ENCODE measurements at regions not wholly inside any gene's neighbourhood (a gene's known extent, or its start where the extent isn't known, plus 50 kb on each side); places are given as distances from the start of the nearest gene placed in this dataset.

DNA sequence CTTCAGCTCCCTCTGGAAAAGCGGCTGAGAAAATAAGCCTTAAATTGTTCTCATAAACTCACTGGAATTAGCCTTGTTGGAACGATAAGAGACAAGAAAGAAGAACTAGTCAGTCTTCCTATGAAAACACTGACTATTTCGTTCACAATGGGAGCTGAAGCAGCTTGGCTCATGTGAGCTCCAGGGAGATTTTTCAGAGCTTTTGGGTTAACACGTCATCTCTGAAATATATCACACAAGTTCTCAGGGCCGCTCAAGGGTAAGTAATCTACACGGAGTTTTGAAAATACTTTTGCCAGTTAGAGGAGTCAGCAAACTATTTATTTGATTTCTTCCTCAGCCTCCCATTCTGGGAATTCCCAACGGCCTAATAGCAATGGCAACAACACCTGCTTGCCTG, 316.2 kb upstream of the MGAT5 start:
- no peak overlapping the region for H3K4me3 ChIP-seq (replicated peaks; ENCODE audit: low read depth, low read length)
- TF ChIP-seq, protein P1, sequence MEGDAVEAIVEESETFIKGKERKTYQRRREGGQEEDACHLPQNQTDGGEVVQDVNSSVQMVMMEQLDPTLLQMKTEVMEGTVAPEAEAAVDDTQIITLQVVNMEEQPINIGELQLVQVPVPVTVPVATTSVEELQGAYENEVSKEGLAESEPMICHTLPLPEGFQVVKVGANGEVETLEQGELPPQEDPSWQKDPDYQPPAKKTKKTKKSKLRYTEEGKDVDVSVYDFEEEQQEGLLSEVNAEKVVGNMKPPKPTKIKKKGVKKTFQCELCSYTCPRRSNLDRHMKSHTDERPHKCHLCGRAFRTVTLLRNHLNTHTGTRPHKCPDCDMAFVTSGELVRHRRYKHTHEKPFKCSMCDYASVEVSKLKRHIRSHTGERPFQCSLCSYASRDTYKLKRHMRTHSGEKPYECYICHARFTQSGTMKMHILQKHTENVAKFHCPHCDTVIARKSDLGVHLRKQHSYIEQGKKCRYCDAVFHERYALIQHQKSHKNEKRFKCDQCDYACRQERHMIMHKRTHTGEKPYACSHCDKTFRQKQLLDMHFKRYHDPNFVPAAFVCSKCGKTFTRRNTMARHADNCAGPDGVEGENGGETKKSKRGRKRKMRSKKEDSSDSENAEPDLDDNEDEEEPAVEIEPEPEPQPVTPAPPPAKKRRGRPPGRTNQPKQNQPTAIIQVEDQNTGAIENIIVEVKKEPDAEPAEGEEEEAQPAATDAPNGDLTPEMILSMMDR (IDR thresholded peaks at IDR 0.05; ENCODE audit: low read length, missing control alignments), result no peak
- DNase-seq (ENCODE audit: low read depth), result no peak

DNA sequence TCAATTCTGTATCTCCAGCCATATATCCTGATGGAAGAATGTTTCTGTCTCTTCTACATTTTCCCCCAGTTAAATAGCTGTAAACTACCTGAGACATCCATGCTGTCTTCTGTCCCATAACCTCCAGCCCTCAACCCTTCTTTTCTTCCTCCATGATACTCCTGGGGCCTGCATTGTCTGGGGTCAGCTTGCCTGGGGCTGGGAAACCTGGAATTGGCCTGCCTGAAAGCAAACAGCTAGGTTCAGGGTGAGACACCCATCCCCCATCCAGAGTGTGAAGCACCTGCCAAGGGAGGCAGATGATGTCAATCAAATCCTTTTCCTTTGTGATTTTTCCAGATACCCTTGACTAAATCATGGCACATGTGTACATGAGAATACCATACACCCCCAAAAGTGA, 313.7 kb upstream of the MGAT5 start:
- no peak overlapping the region for H3K4me3 ChIP-seq (replicated peaks; ENCODE audit: low read depth, low read length)
- TF ChIP-seq, protein P1 (IDR thresholded peaks at IDR 0.05; ENCODE audit: low read length, missing control alignments), result no peak
- no peak for DNase-seq (ENCODE audit: low read depth)

DNA sequence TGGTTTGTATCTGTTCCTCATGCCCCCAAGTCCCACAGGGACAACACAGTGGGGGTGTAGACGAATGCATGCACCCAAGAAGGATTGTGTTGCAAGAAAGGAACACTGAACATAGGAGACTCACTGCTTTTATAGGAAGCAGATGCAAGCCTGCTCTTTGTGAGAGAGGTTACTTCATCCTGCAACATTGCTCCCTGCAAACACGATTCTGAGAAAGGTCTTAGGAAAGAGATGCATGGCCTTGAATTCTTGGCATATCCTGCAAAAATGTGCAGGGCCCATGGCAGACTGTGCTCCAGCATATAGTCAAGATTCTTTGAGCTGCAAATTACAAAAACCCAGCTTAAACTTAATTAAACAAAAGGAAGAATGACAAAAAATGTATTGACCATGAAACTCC, 312.2 kb upstream of the MGAT5 start:
- no peak overlapping the region for H3K4me3 ChIP-seq (replicated peaks; ENCODE audit: low read depth, low read length)
- TF ChIP-seq, protein P1 (IDR thresholded peaks at IDR 0.05; ENCODE audit: low read length, missing control alignments), result no peak
- no peak for DNase-seq (ENCODE audit: low read depth)

DNA sequence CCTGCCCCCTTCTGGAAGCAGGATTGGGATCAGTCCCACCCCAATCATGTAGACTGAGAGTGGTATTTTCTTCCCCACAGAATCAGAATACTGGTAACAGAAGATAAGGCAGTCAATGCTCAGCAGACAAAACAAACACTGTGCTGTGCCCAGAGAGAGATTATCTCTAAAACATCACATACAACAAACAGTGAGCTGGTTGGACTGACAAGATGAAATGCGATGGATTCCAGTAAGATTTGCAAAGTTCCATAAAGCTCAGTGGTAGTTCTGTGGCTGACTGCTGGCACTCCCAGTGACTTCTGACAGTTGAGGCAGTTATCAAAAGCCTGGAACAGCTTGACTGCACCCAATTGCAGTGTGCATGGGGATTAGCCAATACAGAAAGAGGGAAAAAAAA, 311.5 kb upstream of the MGAT5 start:
- TF ChIP-seq, protein P1 (IDR thresholded peaks at IDR 0.05; ENCODE audit: low read length, missing control alignments), result no peak
- no peak overlapping the region for H3K4me3 ChIP-seq (replicated peaks; ENCODE audit: low read depth, low read length)
- no peak for DNase-seq (ENCODE audit: low read depth)

DNA sequence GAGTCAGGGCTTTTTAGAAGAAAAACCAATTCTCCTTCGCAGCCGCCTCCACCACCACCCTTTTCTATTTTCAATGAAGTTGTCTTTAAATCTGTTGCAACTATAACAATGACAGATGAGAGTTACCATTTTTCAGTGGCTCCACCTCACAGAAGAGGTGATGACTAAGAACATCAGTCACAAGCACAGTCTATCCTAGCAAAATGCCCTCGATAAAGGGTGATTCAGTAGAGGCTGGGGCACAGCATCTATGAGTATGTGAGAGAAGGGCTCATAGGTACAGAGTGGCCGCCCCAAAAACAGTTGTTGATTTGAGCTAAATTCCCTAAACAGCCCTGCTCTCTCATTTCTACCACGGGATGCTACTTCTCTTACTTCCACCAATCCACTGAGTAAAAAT, 310.8 kb upstream of the MGAT5 start:
- TF ChIP-seq, protein P1 (IDR thresholded peaks at IDR 0.05; ENCODE audit: low read length, missing control alignments), result no peak
- no peak overlapping the region for H3K4me3 ChIP-seq (replicated peaks; ENCODE audit: low read depth, low read length)
- no peak for DNase-seq (ENCODE audit: low read depth)

DNA sequence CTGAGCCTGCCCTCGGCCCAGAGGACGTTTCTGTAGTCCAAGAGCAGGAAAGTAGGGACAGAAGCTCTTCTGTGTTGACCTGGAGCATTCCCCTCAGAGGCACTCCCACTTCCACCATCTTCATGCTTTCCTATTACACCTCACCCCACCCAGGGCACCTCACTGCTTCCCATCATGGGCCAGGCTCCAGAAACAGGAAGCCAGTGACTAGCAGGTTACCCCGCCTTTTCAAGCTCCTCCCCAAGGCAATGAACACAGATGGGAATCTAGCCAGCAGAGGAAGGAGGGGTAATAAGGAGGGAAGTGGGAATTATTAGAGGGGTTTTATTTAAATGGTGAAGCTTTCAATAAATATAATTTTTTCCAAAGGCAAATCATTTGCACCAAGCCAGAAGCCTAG, 308.8 kb upstream of the MGAT5 start:
- TF ChIP-seq, protein P1 (IDR thresholded peaks at IDR 0.05; ENCODE audit: low read length, missing control alignments), result no peak
- no peak for DNase-seq (ENCODE audit: low read depth)
- H3K4me3 ChIP-seq (replicated peaks; ENCODE audit: low read depth, low read length), result no peak overlapping the region

DNA sequence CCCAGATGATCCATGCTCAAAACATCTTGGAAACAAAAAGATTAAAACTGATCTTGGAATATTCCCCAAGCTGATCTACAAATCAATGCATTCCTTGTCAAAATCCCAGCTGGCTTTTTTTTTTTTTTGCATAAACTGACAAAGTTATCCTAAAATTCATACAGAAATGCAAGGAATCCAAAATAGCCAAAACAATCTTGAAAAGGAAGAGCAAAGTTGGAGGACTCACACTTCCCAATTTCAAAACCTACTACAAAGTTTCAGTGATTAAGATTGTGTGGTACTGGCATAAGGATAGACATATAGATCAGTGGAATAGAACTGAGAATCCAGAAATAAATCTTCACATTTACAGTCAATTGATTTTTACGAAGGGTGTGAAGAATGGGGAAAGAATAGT, 306.8 kb upstream of the MGAT5 start:
- no peak overlapping the region for H3K4me3 ChIP-seq (replicated peaks; ENCODE audit: low read depth, low read length)
- DNase-seq (ENCODE audit: low read depth), result no peak
- TF ChIP-seq, protein P1 (IDR thresholded peaks at IDR 0.05; ENCODE audit: low read length, missing control alignments), result no peak
